ENCODE measurements at regions not wholly inside any gene's neighbourhood (a gene's known extent, or its start where the extent isn't known, plus 50 kb on each side); places are given as distances from the start of the nearest gene placed in this dataset.

GRCh38 chrX:45794995-45795337, 594.3 kb upstream of the DIPK2B start:
- Histone ChIP-seq H2AFZ (ENCODE audit: insufficient read depth, low read depth, low read length, poor library complexity, severe bottlenecking) (no peak overlapping the region), H3K4me2 (replicated peaks; ENCODE audit: extremely low read depth, low read length, poor library complexity, severe bottlenecking) (no peak overlapping the region), H3K36me3 (replicated peaks in 1 of 2; ENCODE audit: control insufficient read depth in 1 of 2, insufficient read depth in 2 of 2, low read length in 2 of 2) (no peaks in the 10 kb centered on the region), H3K4me3 (replicated peaks in 1 of 3; ENCODE audit: low read depth in 2 of 3, low read length in 3 of 3) (no peak overlapping the region), H3K27me3 (ENCODE audit: control insufficient read depth in 2 of 2, insufficient read depth in 2 of 2, low read length in 2 of 2) (peaks cover 0 to 60% of the 10 kb centered on the region in 2 donors), H4K20me1 (ENCODE audit: insufficient read depth, low read length) (no peaks in the 10 kb centered on the region), H3K9ac (ENCODE audit: insufficient read depth, low read length, poor library complexity, severe bottlenecking) (no peak overlapping the region), H3K4me1 (ENCODE audit: control insufficient read depth in 1 of 2, insufficient read depth in 2 of 2, low read length in 2 of 2) (peaks cover 0 to 4% of the 10 kb centered on the region in 2 donors), H3K27ac (ENCODE audit: low read depth in 1 of 2, low read length in 2 of 2) (no peak overlapping the region), H3K9me3 (replicated peaks in 1 of 2; ENCODE audit: control insufficient read depth in 1 of 2, insufficient read depth in 1 of 2, low read length in 2 of 2) (no peaks in the 10 kb centered on the region), H3K79me2 (ENCODE audit: insufficient read depth, low read length) (no peaks in the 10 kb centered on the region)
- Mint-ChIP-seq H3K9me3 (peaks cover 0 to 10% (median 2%) of the 10 kb centered on the region in 7 donors), H3K36me3 (peaks cover 0 to 1% of the 10 kb centered on the region in 2 donors), H3K4me1 (peaks cover 10% of the 10 kb centered on the region), H3K4me3 (no peak overlapping the region), H3K27ac (no peak overlapping the region), H3K27me3 (ENCODE audit: low read depth in 3 of 3) (peaks cover 0 to 69% (median 0%) of the 10 kb centered on the region in 3 donors)
- TF ChIP-seq, protein P1, sequence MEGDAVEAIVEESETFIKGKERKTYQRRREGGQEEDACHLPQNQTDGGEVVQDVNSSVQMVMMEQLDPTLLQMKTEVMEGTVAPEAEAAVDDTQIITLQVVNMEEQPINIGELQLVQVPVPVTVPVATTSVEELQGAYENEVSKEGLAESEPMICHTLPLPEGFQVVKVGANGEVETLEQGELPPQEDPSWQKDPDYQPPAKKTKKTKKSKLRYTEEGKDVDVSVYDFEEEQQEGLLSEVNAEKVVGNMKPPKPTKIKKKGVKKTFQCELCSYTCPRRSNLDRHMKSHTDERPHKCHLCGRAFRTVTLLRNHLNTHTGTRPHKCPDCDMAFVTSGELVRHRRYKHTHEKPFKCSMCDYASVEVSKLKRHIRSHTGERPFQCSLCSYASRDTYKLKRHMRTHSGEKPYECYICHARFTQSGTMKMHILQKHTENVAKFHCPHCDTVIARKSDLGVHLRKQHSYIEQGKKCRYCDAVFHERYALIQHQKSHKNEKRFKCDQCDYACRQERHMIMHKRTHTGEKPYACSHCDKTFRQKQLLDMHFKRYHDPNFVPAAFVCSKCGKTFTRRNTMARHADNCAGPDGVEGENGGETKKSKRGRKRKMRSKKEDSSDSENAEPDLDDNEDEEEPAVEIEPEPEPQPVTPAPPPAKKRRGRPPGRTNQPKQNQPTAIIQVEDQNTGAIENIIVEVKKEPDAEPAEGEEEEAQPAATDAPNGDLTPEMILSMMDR (IDR thresholded peaks at IDR 0.05) = no peak
- WGBS (ENCODE audit: insufficient coverage) = no CpG with 5 or more reads among the region's 1 CpG
- intact Hi-C loops (cut with micrococcal nuclease) = no loop called here
- DNase-seq = no peak

DNA sequence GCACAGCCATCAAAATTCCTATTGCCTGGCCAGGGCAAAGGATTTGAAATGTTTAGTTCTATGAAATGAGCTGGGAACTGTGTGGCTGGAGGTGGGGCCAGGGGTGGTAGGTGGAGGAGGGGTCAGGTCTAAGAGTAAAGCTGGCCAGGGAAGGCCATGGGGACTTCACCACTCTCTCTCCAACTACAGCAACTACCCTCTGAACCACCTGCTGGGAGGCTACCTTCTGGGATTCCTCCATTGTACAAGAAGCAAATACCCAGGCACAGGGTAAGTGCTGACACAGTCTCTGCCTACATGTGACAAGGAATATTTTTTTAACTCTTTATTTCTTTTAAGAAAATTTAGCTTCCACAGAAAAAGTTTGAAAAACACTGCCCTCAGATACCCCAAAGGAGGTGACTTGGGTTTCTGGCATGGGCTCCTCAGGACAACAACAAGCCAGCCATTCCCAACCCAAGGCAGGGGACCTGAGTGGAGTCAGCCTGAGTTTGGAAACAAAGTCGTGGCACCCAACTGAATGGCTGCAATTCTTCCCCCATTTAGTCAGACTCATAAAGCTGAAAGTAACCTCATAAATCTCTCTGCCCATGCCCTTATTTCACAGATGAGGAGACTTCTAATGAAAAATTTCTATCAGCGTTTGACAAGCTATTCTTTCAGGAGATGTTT, 593.8 kb upstream of the DIPK2B start:
- Mint-ChIP-seq H3K4me3 (no peak overlapping the region), H3K9me3 (peaks cover 0 to 10% (median 2%) of the 10 kb centered on the region in 7 donors), H3K27me3 (ENCODE audit: low read depth in 3 of 3) (peaks cover 0 to 69% (median 0%) of the 10 kb centered on the region in 3 donors), H3K36me3 (no peaks in the 10 kb centered on the region), H3K4me1 (peaks cover 8% of the 10 kb centered on the region), H3K27ac (no peak overlapping the region)
- no peaks in the 10 kb centered on the region for H3K79me2 ChIP-seq (ENCODE audit: insufficient read depth, low read length)
- no peaks in the 10 kb centered on the region for H3K36me3 ChIP-seq (replicated peaks in 1 of 2; ENCODE audit: control insufficient read depth in 1 of 2, insufficient read depth in 2 of 2, low read length in 2 of 2)
- H3K4me2 ChIP-seq (replicated peaks; ENCODE audit: extremely low read depth, low read length, poor library complexity, severe bottlenecking) = no peak overlapping the region
- TF ChIP-seq, protein P1 (IDR thresholded peaks at IDR 0.05) = no peak
- WGBS (ENCODE audit: insufficient coverage) = no CpG with 5 or more reads among the region's 2 CpGs
- H3K27me3 ChIP-seq (ENCODE audit: control insufficient read depth in 2 of 2, insufficient read depth in 2 of 2, low read length in 2 of 2) = peaks cover 0 to 61% of the 10 kb centered on the region in 2 donors
- H3K4me3 ChIP-seq (replicated peaks in 1 of 3; ENCODE audit: low read depth in 2 of 3, low read length in 3 of 3) = no peak overlapping the region
- no peak overlapping the region for H2AFZ ChIP-seq (ENCODE audit: insufficient read depth, low read depth, low read length, poor library complexity, severe bottlenecking)
- no peaks in the 10 kb centered on the region for H3K9me3 ChIP-seq (replicated peaks in 1 of 2; ENCODE audit: control insufficient read depth in 1 of 2, insufficient read depth in 1 of 2, low read length in 2 of 2)
- intact Hi-C loops (cut with micrococcal nuclease) = no loop called here
- no peak for DNase-seq
- no peak overlapping the region for H3K9ac ChIP-seq (ENCODE audit: insufficient read depth, low read length, poor library complexity, severe bottlenecking)
- H3K4me1 ChIP-seq (ENCODE audit: control insufficient read depth in 1 of 2, insufficient read depth in 2 of 2, low read length in 2 of 2) = no peaks in the 10 kb centered on the region
- no peak overlapping the region for H3K27ac ChIP-seq (ENCODE audit: low read depth in 1 of 2, low read length in 2 of 2)
- H4K20me1 ChIP-seq (ENCODE audit: insufficient read depth, low read length) = no peaks in the 10 kb centered on the region
